Panc1 (cell line): ENCODE measurements at regions not wholly inside any gene's neighbourhood (a gene's known extent, or its start where the extent isn't known, plus 50 kb on each side); places are given as distances from the start of the nearest gene placed in this dataset.

Experiments
- ATAC-seq: fragments of 200-7000 bp; cut with Tn5 transposase; 2 replicates; pipeline ENCODE4 v1.9.1; 2020; ENCODE audit warnings: mild to moderate bottlenecking, moderate library complexity
- BruUV-seq: library from RNA; stranded (reverse); fragments of 400-500 nt; replicated peaks from 2 replicates; lab custom pipeline; 2021; lab: Mats Ljungman, UMichigan
- CTCF ChIA-PET: fragments of 300-600 bp; sonication (Branson Sonifier 250); formaldehyde crosslinking; loops from one replicate; lab custom pipeline; 2022; ENCODE audit warnings: antibody characterized with exemption; lab: Charles Lee
- POLR2A ChIA-PET: fragments of 300-600 bp; sonication (Branson Sonifier 250); formaldehyde crosslinking; loops from one replicate; lab custom pipeline; 2022; ENCODE audit warnings: antibody characterized with exemption; lab: Charles Lee
- DNase-seq: peaks from one replicate; pipeline ENCODE4 v3.0.0-alpha.2; 2010; ENCODE audit warnings: low read depth, low spot score
- H3K27ac ChIP-seq: 2 replicates; pipeline ENCODE4 v1.5.1; 2011; ENCODE audit warnings: mild to moderate bottlenecking, low read length, inconsistent platforms
- H3K27me3 ChIP-seq: fragments of 200-500 bp; sonication (Bioruptor generic); 2 replicates; pipeline ENCODE4 v1.6.0; 2014; ENCODE audit warnings: low read length, inconsistent platforms; ENCODE audit not compliant: control insufficient read depth, insufficient read depth
- H3K36me3 ChIP-seq: fragments of 200-500 bp; sonication (Bioruptor generic); 2 replicates; pipeline ENCODE4 v1.5.1; 2014; ENCODE audit warnings: inconsistent platforms, mild to moderate bottlenecking, low read length, moderate library complexity; ENCODE audit not compliant: control insufficient read depth, insufficient read depth
- H3K4me1 ChIP-seq: 2 replicates; pipeline ENCODE4 v1.5.1; 2011; ENCODE audit warnings: inconsistent platforms, mild to moderate bottlenecking, low read length, moderate library complexity; ENCODE audit not compliant: control insufficient read depth, insufficient read depth
- H3K4me3 ChIP-seq, 2 experiments: 2 replicates each; pipeline ENCODE4 v1.5.1; 2011 to 2012; ENCODE audit warnings: low read depth in 2 of 2, low read length in 2 of 2, mild to moderate bottlenecking in 2 of 2, inconsistent platforms in 1 of 2, moderate library complexity in 1 of 2
- H3K9me3 ChIP-seq: fragments of 200-500 bp; sonication (Bioruptor generic); 2 replicates; pipeline ENCODE4 v1.5.1; 2014; ENCODE audit warnings: low read depth, mild to moderate bottlenecking, inconsistent platforms, low read length, moderate library complexity; ENCODE audit not compliant: control insufficient read depth, insufficient read depth
- CTCF ChIP-seq: fragments of 450-650 bp; IDR thresholded peaks from 2 replicates; pipeline ENCODE4 v1.5.1; 2017; ENCODE audit warnings: mild to moderate bottlenecking
- POLR2AphosphoS5 ChIP-seq: IDR thresholded peaks from 2 replicates; pipeline ENCODE4 v1.6.1; 2012; ENCODE audit warnings: mild to moderate bottlenecking, low read depth, low read length, moderate library complexity
- REST ChIP-seq, 2 experiments: IDR thresholded peaks; 2 replicates each; pipeline ENCODE4 v1.6.1; 2011 to 2012; ENCODE audit warnings: low read depth in 2 of 2, control low read depth in 1 of 2, low read length in 1 of 2, mild to moderate bottlenecking in 1 of 2, moderate library complexity in 1 of 2; ENCODE audit not compliant: insufficient read depth in 1 of 2
- SIN3A ChIP-seq: IDR thresholded peaks from 2 replicates; pipeline ENCODE4 v1.6.1; 2012; ENCODE audit warnings: low read depth, mild to moderate bottlenecking, low read length, moderate library complexity, borderline replicate concordance; ENCODE audit not compliant: insufficient read depth
- TCF7L2 ChIP-seq: IDR thresholded peaks from 2 replicates; pipeline ENCODE4 v1.6.1; 2011; ENCODE audit warnings: mild to moderate bottlenecking, low read depth, low read length, inconsistent platforms
- in situ Hi-C: cut with HindIII; loops from 2 replicates; pipeline ENCODE4 v1.10.0; 2016; ENCODE audit warnings: low sequenced_read_pairs, low pct_unique_long_range_greater_than_20kb
- intact Hi-C: fragments of 100-400 bp; cut with micrococcal nuclease; formaldehyde crosslinking; loops from one replicate; pipeline ENCODE4 v1.10.0; 2022; ENCODE audit not compliant: unreplicated experiment

GRCh38 chr12:82595941-82596340 lies 90.8 kb upstream of the TMTC2 start:
- in situ Hi-C loops: no loop called here
- CTCF ChIA-PET: no interaction called here
- H3K4me3 ChIP-seq: no peak overlapping the region
- no peaks in the 10 kb centered on the region for H3K36me3 ChIP-seq
- H3K27ac ChIP-seq: no peak overlapping the region
- no TSS peak for BruUV-seq
- intact Hi-C loops: no loop called here
- TF ChIP-seq REST (IDR thresholded peaks at IDR 0.05; ENCODE audit: insufficient read depth in 1 of 2, low read depth in 2 of 2, low read length in 1 of 2) (no peak), SIN3A (no peak), POLR2AphosphoS5 (no peak), TCF7L2 (no peak), CTCF (no peak)
- no peaks in the 10 kb centered on the region for H3K27me3 ChIP-seq
- DNase-seq (no peak), ATAC-seq (no peak)
- POLR2A ChIA-PET: no interaction called here
- H3K4me1 ChIP-seq: no peaks in the 10 kb centered on the region
- H3K9me3 ChIP-seq: no peaks in the 10 kb centered on the region

- no peak for ATAC-seq
- Histone ChIP-seq H3K9me3 (no peaks in the 10 kb centered on the region), H3K4me1 (no peaks in the 10 kb centered on the region), H3K36me3 (no peaks in the 10 kb centered on the region), H3K27ac (no peak overlapping the region), H3K27me3 (no peaks in the 10 kb centered on the region), H3K4me3 (no peak overlapping the region)
- intact Hi-C loops (no loop called here), in situ Hi-C loops (no loop called here)
- ChIA-PET CTCF (no interaction called here), POLR2A (no interaction called here)
- TF ChIP-seq SIN3A (no peak), CTCF (no peak), REST (IDR thresholded peaks at IDR 0.05; ENCODE audit: insufficient read depth in 1 of 2, low read depth in 2 of 2, low read length in 1 of 2) (no peak), TCF7L2 (no peak), POLR2AphosphoS5 (no peak)
- BruUV-seq: no TSS peak
- no peak for DNase-seq
Measured at GRCh38 chr12:82596483-82596882, 90.2 kb upstream of the TMTC2 start.
